OCI-LY7 (cell line): ENCODE measurements at regions not wholly inside any gene's neighbourhood (a gene's known extent, or its start where the extent isn't known, plus 50 kb on each side); places are given as distances from the start of the nearest gene placed in this dataset.

Experiments
- CTCF ChIP-seq: fragments of 200-600 bp; sonication (generic); conservative IDR thresholded peaks from 2 replicates; pipeline ENCODE4 v1.5.1; 2014; ENCODE audit warnings: mild to moderate bottlenecking, antibody characterized with exemption, low read length, moderate library complexity, mixed read lengths
- EZH2phosphoT487 ChIP-seq: fragments of 200-600 bp; sonication (generic); IDR thresholded peaks from 2 replicates; pipeline ENCODE4 v1.6.1; 2018; ENCODE audit warnings: low read depth, borderline replicate concordance, mild to moderate bottlenecking, mixed run types, antibody characterized with exemption, low read length, moderate library complexity, mixed read lengths

GRCh38 chr1:222924136-222924706 lies 109.4 kb downstream of the DISP1 start:
- no peak for TF ChIP-seq CTCF
- TF ChIP-seq EZH2phosphoT487, result no peak
